Motor neuron (in vitro differentiated cells): ENCODE measurements at regions not wholly inside any gene's neighbourhood (a gene's known extent, or its start where the extent isn't known, plus 50 kb on each side); places are given as distances from the start of the nearest gene placed in this dataset.
A peak's percentile ranks its signal among the peaks of the same experiment; 100 is the strongest.
"Not testable (repeated sequence)": the region's sequence is repeated elsewhere in the genome, so short reads cannot be mapped to it uniquely, and the experiment has no call there.

Experiments used
- ATAC-seq, 8 experiments: fragments of 200-7000 bp; cut with Tn5 transposase; replicated peaks in 6 of 8; 2 replicates each; pipeline ENCODE4 v1.8.0; 2021; ENCODE audit warnings: mild to moderate bottlenecking in 8 of 8, moderate library complexity in 8 of 8
- H3K27ac ChIP-seq, 2 donors: fragments of 250-450 bp; sonication (Bioruptor Pico); 2 replicates each; pipeline ENCODE4 v1.9.0; 2021; ENCODE audit warnings: antibody characterized with exemption in 2 of 2, mild to moderate bottlenecking in 2 of 2, moderate library complexity in 1 of 2
- H3K4me1 ChIP-seq, 2 donors: fragments of 250-450 bp; sonication (Bioruptor Pico); replicated peaks in 1 of 2; 2 replicates each; pipeline ENCODE4 v1.6.1; 2021; ENCODE audit warnings: antibody characterized with exemption in 2 of 2, mild to moderate bottlenecking in 2 of 2, moderate library complexity in 1 of 2
- H3K4me3 ChIP-seq, 5 donors: fragments of 250-450 bp; sonication (Bioruptor Pico); 2 replicates each; pipeline ENCODE4 v1.9.0; 2021; ENCODE audit warnings: antibody characterized with exemption in 5 of 5, mild to moderate bottlenecking in 5 of 5, moderate library complexity in 4 of 5
- WGBS, 10 experiments: fragments of 450-650 bp; shearing (Covaris generic); methylation state at CpG; one replicate each; pipeline ENCODE4 v1.0.0; 2022; 5-methylcytosine and 5-hydroxymethylcytosine counted together
- in situ Hi-C, 9 experiments: fragments of 400-800 bp; cut with MboI; loops; one replicate each; pipeline ENCODE4 v1.15.0; 2021; ENCODE audit warnings: low sequenced_read_pairs in 9 of 9, low pct_unique_long_range_greater_than_20kb in 2 of 9; ENCODE audit not compliant: unreplicated experiment in 9 of 9

- not testable (repeated sequence) for ATAC-seq, H3K4me3 ChIP-seq, H3K27ac ChIP-seq
- 80 to 100% (median 100%) methylated on average over 1 to 3 of the region's 3 CpGs; no CpG with 5 or more reads in 3 of the 10 experiments for WGBS, 10 experiments
- peaks cover 18 to 24% of the 10 kb centered on the region in 2 donors for H3K4me1 ChIP-seq
- in situ Hi-C loops = loop anchor here in 5 of 9 experiments (25.0 kb wide), 1 partner anchor 178 kb away; the partner anchor contains the start of gene TBL1XR1 (in 5 of the 5)
Observed at GRCh38 chr3:177365294-177365693, 168.0 kb upstream of the TBL1XR1 start.

- peak in 2 of 8 experiments; percentile 22 to 25 for ATAC-seq
- WGBS, 10 experiments = 78 to 100% (median 91%) methylated on average over 2 to 7 of the region's 8 CpGs
- Histone ChIP-seq H3K4me1 (peaks cover 20 to 23% of the 10 kb centered on the region in 2 donors), H3K4me3 (no peak overlapping the region), H3K27ac (no peak overlapping the region)
- in situ Hi-C loops = loop anchor here in 5 of 9 experiments (25.0 kb wide), 1 partner anchor 180 kb away; the partner anchor contains the start of gene TBL1XR1 (in 5 of the 5)
Observed at GRCh38 chr3:177367788-177368187, 170.5 kb upstream of the TBL1XR1 start.

- H3K4me1 ChIP-seq = peaks cover 18 to 23% of the 10 kb centered on the region in 2 donors
- H3K27ac ChIP-seq = no peak overlapping the region
- in situ Hi-C loops = loop anchor here in 5 of 9 experiments (25.0 kb wide), 1 partner anchor 183 kb away; the partner anchor contains the start of gene TBL1XR1 (in 5 of the 5)
- 29 to 86% (median 53%) methylated on average over 1 to 3 of the region's 3 CpGs for WGBS, 10 experiments
- H3K4me3 ChIP-seq = no peak overlapping the region
- ATAC-seq = no peak
Observed at GRCh38 chr3:177370246-177370822, 173.1 kb upstream of the TBL1XR1 start.

- no peak for ATAC-seq
- H3K4me3 ChIP-seq = no peak overlapping the region
Observed at GRCh38 chr3:177371146-177371545, 173.9 kb upstream of the TBL1XR1 start.

GRCh38 chr3:177371888-177372287 is 174.6 kb upstream of the TBL1XR1 start:
- Histone ChIP-seq H3K4me1 (peaks cover 18 to 23% of the 10 kb centered on the region in 2 donors), H3K27ac (no peak overlapping the region), H3K4me3 (no peak overlapping the region)
- 0 to 100% (median 30%) methylated on average over 1 to 2 of the region's 2 CpGs; no CpG with 5 or more reads in 2 of the 10 experiments for WGBS, 10 experiments
- in situ Hi-C loops = loop anchor here in 5 of 9 experiments (25.0 kb wide), 1 partner anchor 185 kb away; the partner anchor contains the start of gene TBL1XR1 (in 5 of the 5)
- peak in 5 of 8 experiments; percentile 91 to 96 (median 94) for ATAC-seq

More at GRCh38 chr3:177371146-177371545, 173.9 kb upstream of the TBL1XR1 start:
- Histone ChIP-seq H3K27ac (no peak overlapping the region), H3K4me1 (peaks cover 18 to 23% of the 10 kb centered on the region in 2 donors)
- in situ Hi-C loops = loop anchor here in 5 of 9 experiments (25.0 kb wide), 1 partner anchor 184 kb away; the partner anchor contains the start of gene TBL1XR1 (in 5 of the 5)

GRCh38 chr3:177374323-177374722 is 177.0 kb upstream of the TBL1XR1 start:
- no peak for ATAC-seq
- Histone ChIP-seq H3K4me3 (no peak overlapping the region), H3K4me1 (peaks cover 18 to 23% of the 10 kb centered on the region in 2 donors), H3K27ac (no peak overlapping the region)
- in situ Hi-C loops = loop anchor here in 5 of 9 experiments (25.0 kb wide), 1 partner anchor 187 kb away; the partner anchor contains the start of gene TBL1XR1 (in 5 of the 5)
- 33 to 100% (median 97%) methylated on average over 1 to 3 of the region's 3 CpGs; no CpG with 5 or more reads in 2 of the 10 experiments for WGBS, 10 experiments

- H3K4me1 ChIP-seq = peaks cover 17 to 23% of the 10 kb centered on the region in 2 donors
- ATAC-seq = no peak
- in situ Hi-C loops = no loop called here
- WGBS, 10 experiments = 50 to 100% (median 87%) methylated on average over 1 to 3 of the region's 3 CpGs; no CpG with 5 or more reads in 1 of the 10 experiments
- H3K4me3 ChIP-seq = no peak overlapping the region
- H3K27ac ChIP-seq = no peak overlapping the region
Observed at GRCh38 chr3:177375316-177375715, 178.0 kb upstream of the TBL1XR1 start.

GRCh38 chr3:177377166-177377565 is 179.9 kb upstream of the TBL1XR1 start:
- Histone ChIP-seq H3K4me1 (peaks cover 2 to 5% of the 10 kb centered on the region in 2 donors), H3K27ac (no peak overlapping the region), H3K4me3 (no peak overlapping the region)
- ATAC-seq = no peak
- in situ Hi-C loops = no loop called here
- 80 to 100% (median 92%) methylated on average over 1 to 6 of the region's 9 CpGs; no CpG with 5 or more reads in 3 of the 10 experiments for WGBS, 10 experiments

- Histone ChIP-seq H3K4me1 (no peaks in the 10 kb centered on the region), H3K27ac (no peak overlapping the region), H3K4me3 (no peak overlapping the region)
- in situ Hi-C loops = no loop called here
- 73 to 100% (median 93%) methylated on average over 2 to 7 of the region's 7 CpGs for WGBS, 10 experiments
- no peak for ATAC-seq
Observed at GRCh38 chr3:177378168-177378567, 180.9 kb upstream of the TBL1XR1 start.

- Histone ChIP-seq H3K27ac (no peak overlapping the region), H3K4me3 (no peak overlapping the region), H3K4me1 (no peaks in the 10 kb centered on the region)
- in situ Hi-C loops = no loop called here
- 58 to 100% (median 97%) methylated on average over 1 to 3 of the region's 3 CpGs; no CpG with 5 or more reads in 6 of the 10 experiments for WGBS, 10 experiments
- ATAC-seq = no peak
Observed at GRCh38 chr3:177379045-177379444, 181.8 kb upstream of the TBL1XR1 start.

GRCh38 chr3:177381070-177381469 is 183.8 kb upstream of the TBL1XR1 start:
- no peak overlapping the region for H3K27ac ChIP-seq
- in situ Hi-C loops = no loop called here
- ATAC-seq = no peak
- no peaks in the 10 kb centered on the region for H3K4me1 ChIP-seq
- H3K4me3 ChIP-seq = no peak overlapping the region

- no peak for ATAC-seq
Observed at GRCh38 chr3:177382944-177383343, 185.7 kb upstream of the TBL1XR1 start.

GRCh38 chr3:177385186-177385585 is 187.9 kb upstream of the TBL1XR1 start:
- no peak for ATAC-seq
- Histone ChIP-seq H3K4me3 (no peak overlapping the region), H3K27ac (no peak overlapping the region), H3K4me1 (no peaks in the 10 kb centered on the region)
- in situ Hi-C loops = no loop called here
- 75 to 100% (median 91%) methylated on average over 1 to 2 of the region's 2 CpGs for WGBS, 10 experiments

More at GRCh38 chr3:177382944-177383343, 185.7 kb upstream of the TBL1XR1 start:
- 62 to 100% (median 94%) methylated on average over 1 to 5 of the region's 8 CpGs; no CpG with 5 or more reads in 1 of the 10 experiments for WGBS, 10 experiments
- Histone ChIP-seq H3K27ac (no peak overlapping the region), H3K4me1 (no peaks in the 10 kb centered on the region), H3K4me3 (no peak overlapping the region)
- in situ Hi-C loops = no loop called here
